ENCODE measurements at regions not wholly inside any gene's neighbourhood (a gene's known extent, or its start where the extent isn't known, plus 50 kb on each side); places are given as distances from the start of the nearest gene placed in this dataset.
"Not testable (repeated sequence)": the region's sequence is repeated elsewhere in the genome, so short reads cannot be mapped to it uniquely, and the experiment has no call there.

DNA sequence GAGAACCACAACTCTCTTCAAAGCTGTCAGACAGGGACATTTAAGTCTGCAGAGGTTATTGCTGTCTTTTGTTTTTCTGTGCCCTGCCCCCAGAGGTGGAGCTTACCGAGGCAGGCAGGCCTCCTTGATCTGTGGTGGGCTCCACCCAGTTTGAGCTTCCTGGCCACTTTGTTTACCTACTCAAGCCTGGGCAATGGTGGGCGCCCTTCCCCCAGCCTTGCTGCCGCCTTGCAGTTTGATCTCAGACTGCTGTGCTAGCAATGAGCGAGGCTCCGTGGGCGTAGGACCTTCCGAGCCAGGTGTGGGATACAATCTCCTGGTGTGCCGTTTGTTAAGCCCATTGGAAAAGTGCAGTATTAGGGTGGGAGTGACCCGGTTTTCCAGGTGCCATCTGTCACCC lies 822.1 kb downstream of the KCNMA1 start:
- DNase-seq (ENCODE audit: low read depth); in situ Hi-C loops (cut with HindIII; ENCODE audit: low sequenced_read_pairs); H3K4me3 ChIP-seq (ENCODE audit: low read depth, low read length): not testable (repeated sequence)

DNA sequence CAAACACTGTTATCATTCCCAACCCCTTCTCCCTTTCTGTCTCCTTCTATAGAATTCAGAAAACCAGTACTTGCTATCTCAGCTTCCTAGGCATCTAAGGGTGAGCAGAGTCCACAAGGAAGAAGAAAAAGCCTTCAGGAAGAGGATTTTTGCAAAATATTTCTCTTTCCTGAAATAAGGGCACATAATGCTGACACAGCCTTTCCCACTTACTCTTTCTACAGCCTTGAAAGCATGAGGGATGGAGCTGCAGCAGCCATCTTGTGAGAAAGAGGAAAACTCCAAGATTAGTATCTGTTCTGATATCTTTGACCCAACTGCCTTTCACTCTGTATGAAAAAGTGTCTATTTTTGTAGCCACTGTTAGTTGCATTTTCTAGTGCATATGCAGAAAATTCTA lies 826.2 kb downstream of the KCNMA1 start:
- TF ChIP-seq, protein P1, sequence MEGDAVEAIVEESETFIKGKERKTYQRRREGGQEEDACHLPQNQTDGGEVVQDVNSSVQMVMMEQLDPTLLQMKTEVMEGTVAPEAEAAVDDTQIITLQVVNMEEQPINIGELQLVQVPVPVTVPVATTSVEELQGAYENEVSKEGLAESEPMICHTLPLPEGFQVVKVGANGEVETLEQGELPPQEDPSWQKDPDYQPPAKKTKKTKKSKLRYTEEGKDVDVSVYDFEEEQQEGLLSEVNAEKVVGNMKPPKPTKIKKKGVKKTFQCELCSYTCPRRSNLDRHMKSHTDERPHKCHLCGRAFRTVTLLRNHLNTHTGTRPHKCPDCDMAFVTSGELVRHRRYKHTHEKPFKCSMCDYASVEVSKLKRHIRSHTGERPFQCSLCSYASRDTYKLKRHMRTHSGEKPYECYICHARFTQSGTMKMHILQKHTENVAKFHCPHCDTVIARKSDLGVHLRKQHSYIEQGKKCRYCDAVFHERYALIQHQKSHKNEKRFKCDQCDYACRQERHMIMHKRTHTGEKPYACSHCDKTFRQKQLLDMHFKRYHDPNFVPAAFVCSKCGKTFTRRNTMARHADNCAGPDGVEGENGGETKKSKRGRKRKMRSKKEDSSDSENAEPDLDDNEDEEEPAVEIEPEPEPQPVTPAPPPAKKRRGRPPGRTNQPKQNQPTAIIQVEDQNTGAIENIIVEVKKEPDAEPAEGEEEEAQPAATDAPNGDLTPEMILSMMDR (IDR thresholded peaks at IDR 0.05; ENCODE audit: low read depth, low read length, missing control alignments): no peak
- in situ Hi-C loops (cut with HindIII; ENCODE audit: low sequenced_read_pairs): no loop called here

DNA sequence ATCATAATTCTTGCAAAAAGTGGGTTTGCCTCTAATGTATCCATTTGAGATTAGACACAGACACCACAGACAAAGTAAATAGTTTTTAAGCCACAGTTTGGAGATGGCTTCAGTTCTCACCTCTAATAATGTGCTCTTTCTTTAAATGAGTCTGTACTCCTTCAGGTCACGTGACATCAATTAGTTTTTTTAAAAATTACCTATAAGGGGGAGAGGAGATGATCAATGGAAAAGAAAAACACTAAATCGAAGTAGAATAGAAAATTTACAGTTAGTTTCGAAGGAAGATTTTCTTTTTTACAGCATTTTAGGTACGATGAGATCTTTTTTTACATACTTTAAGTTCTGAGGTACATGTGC lies 849.2 kb downstream of the KCNMA1 start:
- in situ Hi-C loops (cut with HindIII; ENCODE audit: low sequenced_read_pairs): no loop called here
- no peak overlapping the region for H3K4me3 ChIP-seq (ENCODE audit: low read depth, low read length)
- TF ChIP-seq, protein P1 (IDR thresholded peaks at IDR 0.05; ENCODE audit: low read depth, low read length, missing control alignments): no peak
- no peak for DNase-seq (ENCODE audit: low read depth)

More for the DNA sequence above, 826.2 kb downstream of the KCNMA1 start:
- H3K4me3 ChIP-seq (ENCODE audit: low read depth, low read length): no peak overlapping the region
- DNase-seq (ENCODE audit: low read depth): no peak

DNA sequence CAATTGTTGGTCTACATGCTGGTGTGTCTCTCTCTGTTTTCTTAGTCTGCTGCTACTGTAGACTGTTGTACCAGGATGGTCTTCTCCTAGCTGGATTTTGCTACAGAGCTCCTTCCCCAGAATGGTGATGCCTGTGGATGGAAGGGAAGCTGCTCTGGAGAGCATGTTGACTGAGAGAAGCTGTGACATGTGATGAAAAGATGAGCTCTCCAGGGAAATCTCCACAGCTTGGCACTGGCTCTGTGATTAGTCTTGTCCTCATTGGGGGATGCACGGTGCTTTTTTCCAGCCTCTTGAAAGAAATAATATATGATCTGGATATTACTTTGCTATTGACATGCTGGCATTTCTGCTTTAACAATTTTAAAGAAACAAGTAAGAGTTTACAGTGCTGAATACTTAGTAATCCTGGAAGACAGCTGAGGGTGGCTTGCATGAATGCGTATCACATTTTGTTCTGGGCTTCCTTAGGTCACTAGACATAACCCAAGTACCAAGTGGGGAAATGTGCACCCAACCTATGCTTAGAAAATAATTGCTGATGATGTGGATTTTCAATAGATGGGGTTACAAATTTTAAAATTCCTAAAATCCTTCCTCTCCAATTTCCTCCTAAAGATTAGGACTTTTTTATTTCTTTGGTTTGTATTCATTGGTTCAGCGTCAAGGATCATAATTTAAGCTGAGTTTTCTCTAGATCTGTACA lies 849.7 kb downstream of the KCNMA1 start:
- DNase-seq (ENCODE audit: low read depth): no peak
- in situ Hi-C loops (cut with HindIII; ENCODE audit: low sequenced_read_pairs): no loop called here
- H3K4me3 ChIP-seq (ENCODE audit: low read depth, low read length): no peak overlapping the region
- TF ChIP-seq, protein P1 (IDR thresholded peaks at IDR 0.05; ENCODE audit: low read depth, low read length, missing control alignments): no peak

DNA sequence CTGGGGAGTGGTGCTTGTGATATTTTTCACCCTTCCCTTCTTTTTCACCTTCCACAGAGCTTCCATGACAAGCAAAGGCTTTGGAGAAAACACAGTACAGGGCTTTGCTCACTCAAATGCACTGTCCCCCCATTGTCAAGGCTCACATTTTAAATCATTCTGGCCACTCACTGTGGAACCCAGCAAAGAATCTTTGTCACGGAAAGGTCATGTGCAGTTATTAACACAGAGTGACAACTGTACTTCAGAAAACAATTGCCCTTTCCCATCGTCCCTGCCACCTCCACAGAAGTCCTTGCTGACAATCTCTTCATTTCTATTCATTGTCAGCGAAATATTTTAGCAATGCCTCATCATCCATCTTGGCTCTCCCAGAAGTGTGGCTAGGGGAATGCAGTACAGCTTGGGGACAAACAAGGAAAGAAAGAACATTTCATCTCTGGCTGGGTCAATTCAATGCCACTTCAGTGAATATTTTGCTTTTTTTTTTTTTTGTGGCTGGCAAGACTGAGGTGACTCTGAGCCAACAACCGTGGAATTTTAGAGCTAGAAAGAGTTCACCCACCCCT lies 851.0 kb downstream of the KCNMA1 start:
- no peak overlapping the region for H3K4me3 ChIP-seq (ENCODE audit: low read depth, low read length)
- in situ Hi-C loops (cut with HindIII; ENCODE audit: low sequenced_read_pairs): no loop called here
- TF ChIP-seq, protein P1 (IDR thresholded peaks at IDR 0.05; ENCODE audit: low read depth, low read length, missing control alignments): no peak
- no peak for DNase-seq (ENCODE audit: low read depth)

DNA sequence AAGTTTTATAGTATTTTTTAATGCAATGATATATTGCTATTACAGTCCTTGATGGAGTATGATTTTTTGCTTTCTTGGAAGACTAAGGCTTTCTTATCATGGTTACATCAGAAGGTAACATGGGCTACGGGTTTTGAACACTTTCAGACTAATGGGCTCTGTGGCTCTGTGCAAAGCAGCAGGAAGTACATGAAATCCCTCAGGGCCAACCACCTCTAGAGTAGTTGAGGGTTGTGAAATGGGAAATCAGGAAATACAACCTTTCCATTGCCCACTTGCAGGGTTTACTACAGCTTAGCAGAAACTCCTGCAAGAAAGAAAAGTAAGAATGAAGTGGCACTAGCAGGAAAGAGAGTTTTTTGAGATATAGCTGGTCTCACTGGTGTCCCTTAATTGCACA lies 853.5 kb downstream of the KCNMA1 start:
- no peak for DNase-seq (ENCODE audit: low read depth)
- in situ Hi-C loops (cut with HindIII; ENCODE audit: low sequenced_read_pairs): loop anchor here (5.0 kb wide), 1 partner anchor 43 kb away; no protein-coding TSS in a partner anchor
- no peak overlapping the region for H3K4me3 ChIP-seq (ENCODE audit: low read depth, low read length)
- TF ChIP-seq, protein P1 (IDR thresholded peaks at IDR 0.05; ENCODE audit: low read depth, low read length, missing control alignments): no peak

DNA sequence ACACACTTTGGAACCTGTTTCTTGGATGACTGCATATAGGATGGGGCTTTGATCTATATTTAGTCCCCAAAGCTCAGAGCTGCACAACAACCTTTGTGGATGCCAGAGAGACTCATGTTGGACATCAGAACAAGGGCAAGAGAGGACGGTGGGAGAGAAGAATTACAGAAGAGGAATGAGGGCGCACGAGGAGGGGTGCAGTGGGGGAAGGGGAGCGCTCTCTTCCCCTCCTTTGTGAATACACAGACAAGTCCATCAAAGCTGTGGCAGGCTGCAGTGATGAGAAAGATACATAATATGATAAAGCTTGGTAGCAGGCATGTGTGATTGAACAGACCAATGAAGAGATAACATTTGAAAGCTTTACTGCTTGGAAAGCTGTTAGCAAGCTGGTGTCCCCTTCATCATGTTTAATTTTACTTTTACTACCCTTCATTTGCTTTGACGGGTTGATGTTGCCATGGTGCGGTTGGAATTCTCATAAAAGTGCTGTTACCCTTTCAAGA lies 857.8 kb downstream of the KCNMA1 start:
- no peak for DNase-seq (ENCODE audit: low read depth)
- in situ Hi-C loops (cut with HindIII; ENCODE audit: low sequenced_read_pairs): loop anchor here (5.0 kb wide), 1 partner anchor 47 kb away; no protein-coding TSS in a partner anchor
- H3K4me3 ChIP-seq (ENCODE audit: low read depth, low read length): no peak overlapping the region
- TF ChIP-seq, protein P1 (IDR thresholded peaks at IDR 0.05; ENCODE audit: low read depth, low read length, missing control alignments): no peak

Measured in astrocyte of the cerebellum (primary cell).